ENCODE measurements at regions not wholly inside any gene's neighbourhood (a gene's known extent, or its start where the extent isn't known, plus 50 kb on each side); places are given as distances from the start of the nearest gene placed in this dataset.
"Not testable (repeated sequence)": the region's sequence is repeated elsewhere in the genome, so short reads cannot be mapped to it uniquely, and the experiment has no call there.

DNA sequence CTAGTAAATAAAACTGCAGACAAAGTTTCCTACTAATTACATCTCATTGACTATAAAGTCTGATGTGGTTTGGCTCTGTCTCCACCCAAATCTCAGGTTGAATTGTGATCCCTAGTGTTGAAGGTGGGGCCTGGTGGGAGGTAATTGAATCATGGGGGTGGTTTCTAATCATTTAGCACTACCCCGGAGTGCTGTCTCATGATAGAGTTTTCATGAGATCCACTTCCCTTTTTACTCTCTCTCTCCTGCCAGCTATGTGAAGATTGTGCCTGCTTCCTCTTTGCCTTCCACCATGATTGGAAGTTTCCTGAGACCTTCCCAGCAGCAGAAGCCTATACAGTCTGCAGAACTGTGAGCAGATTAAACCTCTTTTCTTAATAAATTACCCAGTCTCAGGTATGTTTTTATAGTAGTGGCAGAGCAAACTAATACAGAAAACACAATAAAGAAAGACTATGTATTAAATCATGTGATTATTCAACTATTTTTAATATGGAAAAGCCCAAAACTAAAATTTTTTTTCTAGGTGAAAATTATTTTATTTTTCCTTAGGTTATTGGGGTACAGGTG is 232.1 kb downstream of the FZD1 start (continued):
- TF ChIP-seq, protein P1, sequence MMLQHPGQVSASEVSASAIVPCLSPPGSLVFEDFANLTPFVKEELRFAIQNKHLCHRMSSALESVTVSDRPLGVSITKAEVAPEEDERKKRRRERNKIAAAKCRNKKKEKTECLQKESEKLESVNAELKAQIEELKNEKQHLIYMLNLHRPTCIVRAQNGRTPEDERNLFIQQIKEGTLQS (IDR thresholded peaks at IDR 0.05) = no peak
- no peak for TF ChIP-seq SP1 (IDR thresholded peaks at IDR 0.05; ENCODE audit: low read depth)
- TF ChIP-seq ELF1 (IDR thresholded peaks at IDR 0.05; ENCODE audit: borderline replicate concordance, low read depth) = no peak
- TF ChIP-seq, protein P2, sequence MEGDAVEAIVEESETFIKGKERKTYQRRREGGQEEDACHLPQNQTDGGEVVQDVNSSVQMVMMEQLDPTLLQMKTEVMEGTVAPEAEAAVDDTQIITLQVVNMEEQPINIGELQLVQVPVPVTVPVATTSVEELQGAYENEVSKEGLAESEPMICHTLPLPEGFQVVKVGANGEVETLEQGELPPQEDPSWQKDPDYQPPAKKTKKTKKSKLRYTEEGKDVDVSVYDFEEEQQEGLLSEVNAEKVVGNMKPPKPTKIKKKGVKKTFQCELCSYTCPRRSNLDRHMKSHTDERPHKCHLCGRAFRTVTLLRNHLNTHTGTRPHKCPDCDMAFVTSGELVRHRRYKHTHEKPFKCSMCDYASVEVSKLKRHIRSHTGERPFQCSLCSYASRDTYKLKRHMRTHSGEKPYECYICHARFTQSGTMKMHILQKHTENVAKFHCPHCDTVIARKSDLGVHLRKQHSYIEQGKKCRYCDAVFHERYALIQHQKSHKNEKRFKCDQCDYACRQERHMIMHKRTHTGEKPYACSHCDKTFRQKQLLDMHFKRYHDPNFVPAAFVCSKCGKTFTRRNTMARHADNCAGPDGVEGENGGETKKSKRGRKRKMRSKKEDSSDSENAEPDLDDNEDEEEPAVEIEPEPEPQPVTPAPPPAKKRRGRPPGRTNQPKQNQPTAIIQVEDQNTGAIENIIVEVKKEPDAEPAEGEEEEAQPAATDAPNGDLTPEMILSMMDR (IDR thresholded peaks at IDR 0.05 in 2 of 3, conservative IDR thresholded peaks at IDR 0.05 in 1 of 3; ENCODE audit: borderline replicate concordance in 1 of 3, insufficient read depth in 1 of 3, low read depth in 2 of 3, low read length in 2 of 3) = no peak

DNA sequence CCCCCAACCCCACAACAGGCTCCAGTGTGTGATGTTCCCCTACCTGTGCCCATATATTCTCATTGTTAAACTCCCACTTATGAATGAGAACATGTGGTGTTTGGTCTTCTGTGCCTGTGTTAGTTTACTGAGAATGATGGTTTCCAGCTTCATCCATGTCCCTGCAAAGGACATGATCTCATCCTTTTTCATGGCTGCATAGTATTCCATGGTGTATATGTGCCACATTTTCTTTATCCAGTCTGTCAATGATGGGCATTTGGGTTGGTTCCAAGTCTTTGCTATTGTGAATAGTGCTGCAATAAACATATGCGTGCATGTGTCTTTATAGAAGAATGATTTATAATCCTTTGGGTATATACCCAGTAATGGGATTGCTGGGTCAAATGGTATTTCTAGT is 233.0 kb downstream of the FZD1 start:
- H3K4me2 ChIP-seq (ENCODE audit: low read length); H3K27ac ChIP-seq (ENCODE audit: low read depth, low read length); H3K36me3 ChIP-seq (ENCODE audit: control insufficient read depth in 1 of 2, insufficient read depth in 2 of 2, low read length in 2 of 2); BruUV-seq (replicated peaks); ATAC-seq; H2AFZ ChIP-seq (ENCODE audit: low read depth, low read length, poor library complexity, severe bottlenecking); H3K9me3 ChIP-seq (ENCODE audit: control insufficient read depth in 1 of 2, insufficient read depth in 1 of 2, low read depth in 1 of 2, low read length in 2 of 2); RAD21 ChIA-PET (ENCODE audit: low non-redundant PET in 1 of 2, low total read pairs in 2 of 2, uncharacterized antibody in 2 of 2, unreplicated experiment in 2 of 2); H3K9me2 ChIP-seq (ENCODE audit: insufficient read depth); H4K20me1 ChIP-seq (ENCODE audit: insufficient read depth); intact Hi-C loops (cut with micrococcal nuclease); H3K4me1 ChIP-seq (ENCODE audit: control insufficient read depth in 1 of 2, insufficient read depth in 2 of 2, low read length in 2 of 2); CTCF ChIA-PET; H3K27me3 ChIP-seq (ENCODE audit: insufficient read depth, low read length); DNase-seq (ENCODE audit: low read depth, low spot score); H3K4me3 ChIP-seq (replicated peaks in 1 of 2; ENCODE audit: low read depth in 1 of 2, low read length in 2 of 2); POLR2A ChIA-PET; H3K9ac ChIP-seq (ENCODE audit: low read length); H3K79me2 ChIP-seq (ENCODE audit: insufficient read depth, low read length): not testable (repeated sequence)

DNA sequence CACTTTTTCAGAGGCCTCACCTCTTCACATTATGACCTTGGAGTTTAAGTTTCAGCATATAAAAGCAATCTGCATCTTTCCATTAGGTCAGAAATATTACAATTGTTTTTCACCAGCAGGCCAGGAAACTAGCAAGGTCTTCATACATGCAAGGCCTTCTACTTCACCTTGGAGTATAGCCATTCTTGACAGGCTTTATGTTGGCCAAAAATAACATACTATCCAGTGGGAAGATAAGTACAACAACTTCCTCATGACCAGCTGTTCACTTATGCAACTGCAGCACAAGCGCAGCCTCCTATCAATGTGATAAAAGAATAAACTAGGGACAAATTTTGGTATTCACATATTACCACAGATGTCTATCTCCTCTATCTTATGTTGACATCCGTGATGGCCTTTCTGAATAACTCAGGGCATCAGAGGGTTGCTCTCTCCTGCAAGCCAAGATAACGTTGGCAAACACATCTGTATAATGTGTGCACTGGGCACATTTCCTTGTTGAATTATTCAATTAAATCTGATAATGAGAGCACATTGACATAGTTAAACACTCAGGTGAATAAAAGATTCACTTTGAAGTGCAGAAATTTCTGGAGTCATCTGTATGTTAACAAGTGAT is 239.8 kb downstream of the FZD1 start:
- no peaks in the 10 kb centered on the region for H3K9me3 ChIP-seq (ENCODE audit: control insufficient read depth in 1 of 2, insufficient read depth in 1 of 2, low read depth in 1 of 2, low read length in 2 of 2)
- H3K4me3 ChIP-seq (replicated peaks in 1 of 2; ENCODE audit: low read depth in 1 of 2, low read length in 2 of 2) = no peak overlapping the region
- ATAC-seq (no peak), DNase-seq (ENCODE audit: low read depth, low spot score) (no peak)
- CTCF ChIA-PET = no interaction called here
- H3K36me3 ChIP-seq (ENCODE audit: control insufficient read depth in 1 of 2, insufficient read depth in 2 of 2, low read length in 2 of 2) = no peaks in the 10 kb centered on the region
- no peaks in the 10 kb centered on the region for H3K9me2 ChIP-seq (ENCODE audit: insufficient read depth)
- no peak overlapping the region for H3K4me2 ChIP-seq (ENCODE audit: low read length)
- BruUV-seq (replicated peaks) = no TSS peak
- H4K20me1 ChIP-seq (ENCODE audit: insufficient read depth) = no peaks in the 10 kb centered on the region
- no peaks in the 10 kb centered on the region for H3K79me2 ChIP-seq (ENCODE audit: insufficient read depth, low read length)
- POLR2A ChIA-PET = no interaction called here
- H2AFZ ChIP-seq (ENCODE audit: low read depth, low read length, poor library complexity, severe bottlenecking) = no peak overlapping the region
- intact Hi-C loops (cut with micrococcal nuclease) = no loop called here
- no peaks in the 10 kb centered on the region for H3K4me1 ChIP-seq (ENCODE audit: control insufficient read depth in 1 of 2, insufficient read depth in 2 of 2, low read length in 2 of 2)
- RAD21 ChIA-PET (ENCODE audit: low non-redundant PET in 1 of 2, low total read pairs in 2 of 2, uncharacterized antibody in 2 of 2, unreplicated experiment in 2 of 2) = no interaction called here
- H3K9ac ChIP-seq (ENCODE audit: low read length) = no peak overlapping the region
- no peak overlapping the region for H3K27ac ChIP-seq (ENCODE audit: low read depth, low read length)
- no peaks in the 10 kb centered on the region for H3K27me3 ChIP-seq (ENCODE audit: insufficient read depth, low read length)
- no peak for TF ChIP-seq EGR1 (IDR thresholded peaks at IDR 0.05; ENCODE audit: low read depth)
- no peak for TF ChIP-seq EZH2 (IDR thresholded peaks at IDR 0.05)
- TF ChIP-seq EZH2phosphoT487 (IDR thresholded peaks at IDR 0.05; ENCODE audit: borderline replicate concordance) = no peak
- TF ChIP-seq CBX3 (IDR thresholded peaks at IDR 0.05; ENCODE audit: low read depth) = no peak
- TF ChIP-seq RAD21 (IDR thresholded peaks at IDR 0.05; ENCODE audit: low read depth) = no peak
- TF ChIP-seq CEBPB (IDR thresholded peaks at IDR 0.05; ENCODE audit: low read depth) = no peak
- TF ChIP-seq, protein P3, sequence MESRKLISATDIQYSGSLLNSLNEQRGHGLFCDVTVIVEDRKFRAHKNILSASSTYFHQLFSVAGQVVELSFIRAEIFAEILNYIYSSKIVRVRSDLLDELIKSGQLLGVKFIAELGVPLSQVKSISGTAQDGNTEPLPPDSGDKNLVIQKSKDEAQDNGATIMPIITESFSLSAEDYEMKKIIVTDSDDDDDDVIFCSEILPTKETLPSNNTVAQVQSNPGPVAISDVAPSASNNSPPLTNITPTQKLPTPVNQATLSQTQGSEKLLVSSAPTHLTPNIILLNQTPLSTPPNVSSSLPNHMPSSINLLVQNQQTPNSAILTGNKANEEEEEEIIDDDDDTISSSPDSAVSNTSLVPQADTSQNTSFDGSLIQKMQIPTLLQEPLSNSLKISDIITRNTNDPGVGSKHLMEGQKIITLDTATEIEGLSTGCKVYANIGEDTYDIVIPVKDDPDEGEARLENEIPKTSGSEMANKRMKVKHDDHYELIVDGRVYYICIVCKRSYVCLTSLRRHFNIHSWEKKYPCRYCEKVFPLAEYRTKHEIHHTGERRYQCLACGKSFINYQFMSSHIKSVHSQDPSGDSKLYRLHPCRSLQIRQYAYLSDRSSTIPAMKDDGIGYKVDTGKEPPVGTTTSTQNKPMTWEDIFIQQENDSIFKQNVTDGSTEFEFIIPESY (IDR thresholded peaks at IDR 0.05; ENCODE audit: extremely low read depth, insufficient replicate concordance, low read length) = no peak
- TF ChIP-seq FOSL1 (IDR thresholded peaks at IDR 0.05; ENCODE audit: low read depth) = no peak
- TF ChIP-seq JUND (IDR thresholded peaks at IDR 0.05) = no peak
- TF ChIP-seq YY1 (IDR thresholded peaks at IDR 0.05; ENCODE audit: extremely low read depth, insufficient replicate concordance, low read depth, low read length) = no peak
